OCI-LY3 (cell line): ENCODE measurements at regions not wholly inside any gene's neighbourhood (a gene's known extent, or its start where the extent isn't known, plus 50 kb on each side); places are given as distances from the start of the nearest gene placed in this dataset.

Source experiments
- EZH2phosphoT487 ChIP-seq: fragments of 200-600 bp; shearing (Covaris generic); IDR thresholded peaks from 2 replicates; pipeline ENCODE4 v1.6.1; 2018; ENCODE audit warnings: antibody characterized with exemption, mixed run types, low read depth
- TF ChIP-seq, protein P1 (sequence below): fragments of 200-600, 300-600 bp; sonication (generic); IDR thresholded peaks from 2 replicates; pipeline ENCODE4 v1.5.1; 2014; ENCODE audit warnings: antibody characterized with exemption, low read length, low read depth

DNA sequence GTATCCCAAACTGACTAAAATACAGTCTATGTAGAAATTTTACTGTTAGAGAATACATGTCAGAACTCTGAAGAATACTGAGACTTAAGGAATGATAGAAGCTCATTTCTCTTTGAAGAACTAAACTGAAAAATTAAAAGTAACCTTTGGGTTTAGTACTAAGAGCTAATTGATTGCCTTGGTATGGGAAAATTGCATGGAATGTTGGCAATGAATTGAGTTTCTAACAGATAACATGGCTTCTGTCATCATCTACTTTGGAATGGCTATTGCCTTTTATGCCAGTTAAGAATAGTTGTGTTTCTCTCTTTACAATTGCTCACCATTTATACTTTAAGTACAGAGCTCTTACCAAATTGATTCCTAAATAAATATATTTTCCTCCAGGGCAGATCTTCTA is 308.8 kb upstream of the SYT1 start:
- no peak for TF ChIP-seq EZH2phosphoT487
- TF ChIP-seq, protein P1, sequence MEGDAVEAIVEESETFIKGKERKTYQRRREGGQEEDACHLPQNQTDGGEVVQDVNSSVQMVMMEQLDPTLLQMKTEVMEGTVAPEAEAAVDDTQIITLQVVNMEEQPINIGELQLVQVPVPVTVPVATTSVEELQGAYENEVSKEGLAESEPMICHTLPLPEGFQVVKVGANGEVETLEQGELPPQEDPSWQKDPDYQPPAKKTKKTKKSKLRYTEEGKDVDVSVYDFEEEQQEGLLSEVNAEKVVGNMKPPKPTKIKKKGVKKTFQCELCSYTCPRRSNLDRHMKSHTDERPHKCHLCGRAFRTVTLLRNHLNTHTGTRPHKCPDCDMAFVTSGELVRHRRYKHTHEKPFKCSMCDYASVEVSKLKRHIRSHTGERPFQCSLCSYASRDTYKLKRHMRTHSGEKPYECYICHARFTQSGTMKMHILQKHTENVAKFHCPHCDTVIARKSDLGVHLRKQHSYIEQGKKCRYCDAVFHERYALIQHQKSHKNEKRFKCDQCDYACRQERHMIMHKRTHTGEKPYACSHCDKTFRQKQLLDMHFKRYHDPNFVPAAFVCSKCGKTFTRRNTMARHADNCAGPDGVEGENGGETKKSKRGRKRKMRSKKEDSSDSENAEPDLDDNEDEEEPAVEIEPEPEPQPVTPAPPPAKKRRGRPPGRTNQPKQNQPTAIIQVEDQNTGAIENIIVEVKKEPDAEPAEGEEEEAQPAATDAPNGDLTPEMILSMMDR = no peak
